HepG2 (cell line): ENCODE measurements at regions not wholly inside any gene's neighbourhood (a gene's known extent, or its start where the extent isn't known, plus 50 kb on each side); places are given as distances from the start of the nearest gene placed in this dataset.

Experiments
- ELK4 ChIP-seq: sonication (generic); formaldehyde crosslinking; IDR thresholded peaks from 2 replicates; pipeline ENCODE4 v1.9.0; 2021; ENCODE audit warnings: missing genetic modification reagents, borderline replicate concordance
- MED13 ChIP-seq: sonication (generic); formaldehyde crosslinking; IDR thresholded peaks from 2 replicates; pipeline ENCODE4 v1.5.0; 2020; ENCODE audit warnings: missing genetic modification reagents
- MIXL1 ChIP-seq: IDR thresholded peaks from 2 replicates; pipeline ENCODE4 v1.6.1; 2016
- PRDM10 ChIP-seq: sonication (generic); formaldehyde crosslinking; IDR thresholded peaks from 2 replicates; pipeline ENCODE4 v1.4.0; 2020; ENCODE audit warnings: low read depth, missing genetic modification reagents
- TCF7 ChIP-seq: sonication (generic); IDR thresholded peaks from 2 replicates; pipeline ENCODE4 v1.6.1; 2016; ENCODE audit warnings: antibody characterized with exemption, low read depth
- TEAD3 ChIP-seq: optimal IDR thresholded peaks from 2 replicates; pipeline ENCODE3; 2016; ENCODE audit warnings: borderline replicate concordance
- ZNF530 ChIP-seq: sonication (generic); formaldehyde crosslinking; IDR thresholded peaks from 2 replicates; pipeline ENCODE4 v1.5.0; 2020; ENCODE audit warnings: low read depth, mild to moderate bottlenecking, missing genetic modification reagents
- ZNF770 ChIP-seq: sonication (generic); formaldehyde crosslinking; IDR thresholded peaks from 2 replicates; pipeline ENCODE4 v1.5.0; 2020; ENCODE audit warnings: mild to moderate bottlenecking, missing genetic modification reagents
- ZNF839 ChIP-seq: sonication (generic); formaldehyde crosslinking; IDR thresholded peaks from 2 replicates; pipeline ENCODE4 v1.4.0; 2020; ENCODE audit warnings: missing genetic modification reagents, mild to moderate bottlenecking, borderline replicate concordance

GRCh38 chr15:38164507-38164906 lies 88.1 kb upstream of the SPRED1 start (continued):
- no peak for TF ChIP-seq PRDM10 (CRISPR knock-in tag)
- TF ChIP-seq TEAD3 (CRISPR knock-in tag): no peak
- TF ChIP-seq MED13 (CRISPR knock-in tag): no peak
- TF ChIP-seq TCF7: no peak
- no peak for TF ChIP-seq ELK4 (CRISPR knock-in tag)
- TF ChIP-seq ZNF839: no peak
- no peak for TF ChIP-seq ZNF530 (CRISPR knock-in tag)
- no peak for TF ChIP-seq ZNF770 (CRISPR knock-in tag)
- TF ChIP-seq MIXL1 (CRISPR knock-in tag): no peak
